HFFc6 (cell line): ENCODE measurements at regions not wholly inside any gene's neighbourhood (a gene's known extent, or its start where the extent isn't known, plus 50 kb on each side); places are given as distances from the start of the nearest gene placed in this dataset.
"Not testable (repeated sequence)": the region's sequence is repeated elsewhere in the genome, so short reads cannot be mapped to it uniquely, and the experiment has no call there.

ENCODE experiments used
- DNase-seq: peaks from one replicate; pipeline ENCODE4 v3.0.0-alpha.2; 2018
- H3K27ac Mint-ChIP-seq: 2 replicates; pipeline ENCODE4 v1.8.0; 2020; ENCODE audit warnings: mild to moderate bottlenecking, mixed read lengths
- H3K27me3 Mint-ChIP-seq: 2 replicates; pipeline ENCODE4 v1.8.0; 2021; ENCODE audit warnings: mild to moderate bottlenecking, moderate library complexity, mixed read lengths; ENCODE audit not compliant: insufficient read depth
- H3K36me3 Mint-ChIP-seq: 2 replicates; pipeline ENCODE4 v1.8.0; 2021; ENCODE audit warnings: low read depth, mixed read lengths
- H3K4me1 Mint-ChIP-seq: 2 replicates; pipeline ENCODE4 v1.8.0; 2020; ENCODE audit warnings: low read depth, mixed read lengths
- H3K4me3 Mint-ChIP-seq: 2 replicates; pipeline ENCODE4 v1.8.0; 2020; ENCODE audit warnings: mild to moderate bottlenecking, moderate library complexity, mixed read lengths
- H3K9me3 Mint-ChIP-seq: 2 replicates; pipeline ENCODE4 v1.8.0; 2020; ENCODE audit warnings: mild to moderate bottlenecking, mixed read lengths
- CTCF ChIP-seq: fragments of 200-600 bp; sonication (generic); IDR thresholded peaks from 2 replicates; pipeline ENCODE4 v1.5.0; 2021; ENCODE audit warnings: antibody characterized with exemption, mild to moderate bottlenecking

GRCh38 chr21:27545754-27546349 is 579.0 kb upstream of the ADAMTS5 start:
- no peak overlapping the region for H3K27ac Mint-ChIP-seq
- no peaks in the 10 kb centered on the region; the same call in 1 of the 2 replicates for H3K27me3 Mint-ChIP-seq
- no peaks in the 10 kb centered on the region; the same call in 1 of the 2 replicates for H3K36me3 Mint-ChIP-seq
- no peak for DNase-seq
- no peak overlapping the region for H3K4me3 Mint-ChIP-seq
- no peaks in the 10 kb centered on the region for H3K9me3 Mint-ChIP-seq
- peaks cover 18% of the 10 kb centered on the region for H3K4me1 Mint-ChIP-seq
- no peak for TF ChIP-seq CTCF

- H3K27ac Mint-ChIP-seq, H3K9me3 Mint-ChIP-seq, H3K27me3 Mint-ChIP-seq, H3K36me3 Mint-ChIP-seq, H3K4me3 Mint-ChIP-seq: not testable (repeated sequence)
- DNase-seq: peak; percentile 29
- peaks cover 31% of the 10 kb centered on the region for H3K4me1 Mint-ChIP-seq
These were observed 575.2 kb upstream of the ADAMTS5 start for GRCh38 chr21:27542126-27542525.

- no peak for TF ChIP-seq CTCF
- Mint-ChIP-seq H3K4me3 (no peak overlapping the region), H3K27ac (no peak overlapping the region), H3K4me1 (peaks cover 49% of the 10 kb centered on the region), H3K27me3 (no peaks in the 10 kb centered on the region), H3K36me3 (no peaks in the 10 kb centered on the region), H3K9me3 (no peaks in the 10 kb centered on the region)
- DNase-seq: peak; percentile 11
These were observed 569.4 kb upstream of the ADAMTS5 start for GRCh38 chr21:27536319-27536718.

- TF ChIP-seq CTCF: no peak
- Mint-ChIP-seq H3K27ac (no peak overlapping the region), H3K4me1 (peaks cover 45% of the 10 kb centered on the region)
These were observed 568.3 kb upstream of the ADAMTS5 start for GRCh38 chr21:27535188-27535587.

GRCh38 chr21:27534206-27534605 is 567.3 kb upstream of the ADAMTS5 start:
- DNase-seq: no peak
- TF ChIP-seq CTCF: no peak
- Mint-ChIP-seq H3K36me3 (no peaks in the 10 kb centered on the region), H3K9me3 (no peaks in the 10 kb centered on the region), H3K27me3 (no peaks in the 10 kb centered on the region), H3K27ac (no peak overlapping the region), H3K4me1 (peaks cover 41% of the 10 kb centered on the region), H3K4me3 (no peak overlapping the region)

More at GRCh38 chr21:27535188-27535587, 568.3 kb upstream of the ADAMTS5 start:
- no peak for DNase-seq
- no peaks in the 10 kb centered on the region for H3K9me3 Mint-ChIP-seq
- H3K27me3 Mint-ChIP-seq: no peaks in the 10 kb centered on the region
- H3K4me3 Mint-ChIP-seq: no peak overlapping the region
- H3K36me3 Mint-ChIP-seq: no peaks in the 10 kb centered on the region

- Mint-ChIP-seq H3K27me3 (no peaks in the 10 kb centered on the region), H3K9me3 (no peaks in the 10 kb centered on the region), H3K4me3 (no peak overlapping the region), H3K36me3 (no peaks in the 10 kb centered on the region), H3K27ac (no peak overlapping the region), H3K4me1 (peaks cover 58% of the 10 kb centered on the region)
- TF ChIP-seq CTCF: no peak
- DNase-seq: peak; percentile 34
These were observed 565.2 kb upstream of the ADAMTS5 start for GRCh38 chr21:27532076-27532475.
